GM18861 (cell line): ENCODE measurements at regions not wholly inside any gene's neighbourhood (a gene's known extent, or its start where the extent isn't known, plus 50 kb on each side); places are given as distances from the start of the nearest gene placed in this dataset.
"Not testable (repeated sequence)": the region's sequence is repeated elsewhere in the genome, so short reads cannot be mapped to it uniquely, and the experiment has no call there.

ENCODE experiments used
- ATAC-seq: cut with Tn5 transposase; IDR thresholded peaks from one replicate; pipeline ENCODE4 v1.9.1; 2021; ENCODE audit not compliant: unreplicated experiment

DNA sequence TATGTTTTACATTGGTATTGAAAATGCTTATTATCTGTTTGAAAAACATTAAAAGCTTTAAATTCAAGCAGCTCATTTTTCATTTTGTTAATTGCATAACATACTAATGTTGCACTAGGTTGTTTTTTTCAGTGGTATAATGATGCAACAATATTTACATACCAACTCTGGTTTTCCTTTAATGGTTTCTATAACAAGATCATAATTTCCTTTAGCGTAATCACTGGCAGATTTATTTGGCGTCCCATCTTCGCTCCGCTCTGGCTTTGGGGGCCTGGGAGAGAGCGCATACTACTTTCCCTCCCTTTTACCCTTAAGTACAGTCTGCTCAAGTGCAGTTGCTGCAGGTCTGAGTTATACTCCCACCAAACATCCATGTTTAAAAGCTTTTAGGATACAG, 574.1 kb downstream of the PRKD1 start:
- ATAC-seq = no peak

- no peak for ATAC-seq
Observed at GRCh38 chr14:29354486-29354885, 573.2 kb downstream of the PRKD1 start.

- ATAC-seq = no peak
Observed at GRCh38 chr14:29355331-29355730, 572.3 kb downstream of the PRKD1 start.

DNA sequence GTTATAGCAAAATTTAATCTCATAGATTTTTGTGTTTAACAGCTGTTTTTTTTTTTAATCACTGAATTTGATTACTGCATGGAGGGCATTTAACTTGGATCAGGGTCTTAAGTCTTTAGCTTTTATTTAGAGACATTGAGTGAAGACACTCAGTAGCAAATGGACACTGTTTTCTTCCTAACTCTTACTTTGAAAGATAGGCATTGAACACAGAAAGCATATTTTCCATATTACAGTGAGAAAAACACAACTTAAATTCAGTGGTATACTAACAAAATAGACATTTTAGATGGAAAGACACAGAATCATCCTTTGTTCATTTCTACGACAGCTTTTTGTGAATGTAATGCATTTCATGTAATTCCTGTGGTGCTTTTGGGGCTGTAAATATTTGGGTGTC, 571.8 kb downstream of the PRKD1 start:
- no peak for ATAC-seq

DNA sequence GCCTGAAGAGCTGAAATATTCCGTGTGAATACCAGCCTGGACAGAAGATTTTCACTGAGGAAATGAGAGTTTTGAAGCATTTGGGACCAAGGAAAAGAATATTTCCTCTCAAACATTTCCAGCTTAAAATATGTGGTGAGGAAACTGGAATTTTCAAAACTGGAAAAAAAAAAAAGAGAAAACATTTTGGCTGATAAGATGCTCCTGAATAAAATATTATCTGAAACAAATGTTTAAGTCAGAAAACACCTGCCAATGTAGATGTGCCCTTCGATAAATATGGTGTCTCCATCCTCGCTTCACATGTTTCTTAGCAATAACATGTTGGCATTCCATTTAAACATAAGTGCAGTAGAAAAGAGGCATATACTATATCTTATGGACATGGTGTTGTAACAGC, 567.0 kb downstream of the PRKD1 start:
- ATAC-seq = no peak

GRCh38 chr14:29370024-29370423, 557.6 kb downstream of the PRKD1 start:
- ATAC-seq = no peak

- ATAC-seq = no peak
Observed at GRCh38 chr14:29376237-29376636, 551.4 kb downstream of the PRKD1 start.

- no peak for ATAC-seq
Observed at GRCh38 chr14:29380826-29381225, 546.8 kb downstream of the PRKD1 start.

- no peak for ATAC-seq
Observed at GRCh38 chr14:29388571-29388970, 539.1 kb downstream of the PRKD1 start.

DNA sequence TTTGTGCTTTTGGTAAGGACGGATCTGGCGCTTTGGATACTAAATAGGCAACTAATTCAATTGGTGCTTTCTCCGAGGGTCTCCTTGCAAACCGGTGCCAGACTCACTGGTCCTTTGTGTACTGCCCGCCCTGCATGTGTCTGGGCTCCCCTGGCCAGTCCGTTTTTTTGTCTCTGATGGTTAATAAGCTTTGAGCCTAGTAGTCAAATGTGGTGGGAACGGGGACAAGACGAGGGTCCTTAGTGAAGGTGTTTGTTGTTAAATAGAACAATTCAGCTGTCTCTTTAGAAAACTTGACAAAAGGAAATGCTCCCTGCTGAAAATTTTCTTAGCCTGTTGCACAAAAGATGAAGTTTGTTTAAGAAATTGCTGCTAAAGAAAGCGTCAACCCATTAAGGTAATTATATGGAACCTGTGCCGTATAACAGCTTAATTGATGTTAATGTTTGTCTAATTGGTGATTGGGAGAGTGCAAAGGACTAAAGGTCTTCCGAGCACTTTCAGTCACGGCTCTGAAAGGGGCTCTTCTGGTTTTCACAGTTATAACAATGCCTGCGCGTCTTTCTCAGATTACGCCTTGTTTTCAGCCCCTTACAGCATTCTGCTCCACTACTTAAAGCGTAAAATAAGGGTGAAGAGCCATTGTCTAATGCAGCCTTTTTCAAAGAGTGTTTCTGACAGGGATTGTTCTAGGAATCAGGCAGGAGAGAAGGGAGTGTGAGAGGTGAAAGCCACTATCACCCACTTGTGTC, 537.4 kb downstream of the PRKD1 start:
- no peak for ATAC-seq

DNA sequence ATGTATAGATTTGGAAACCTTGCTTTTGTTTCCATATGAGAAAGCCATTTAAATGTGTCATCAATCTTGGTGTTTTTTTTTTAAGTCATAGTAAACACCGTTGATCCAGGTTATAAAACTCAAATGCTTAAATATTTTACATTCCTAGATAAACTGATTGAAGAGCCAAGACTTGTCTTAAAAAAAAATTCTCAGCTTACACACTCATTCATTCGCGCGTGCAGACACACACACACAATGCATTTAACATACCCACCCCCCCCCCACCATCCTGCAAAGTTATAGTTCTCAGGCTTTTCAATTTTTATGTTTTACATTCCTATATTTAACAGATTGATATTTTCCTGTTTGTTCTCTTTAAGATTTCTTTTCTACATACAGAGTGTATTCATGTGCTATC, 536.4 kb downstream of the PRKD1 start:
- no peak for ATAC-seq

DNA sequence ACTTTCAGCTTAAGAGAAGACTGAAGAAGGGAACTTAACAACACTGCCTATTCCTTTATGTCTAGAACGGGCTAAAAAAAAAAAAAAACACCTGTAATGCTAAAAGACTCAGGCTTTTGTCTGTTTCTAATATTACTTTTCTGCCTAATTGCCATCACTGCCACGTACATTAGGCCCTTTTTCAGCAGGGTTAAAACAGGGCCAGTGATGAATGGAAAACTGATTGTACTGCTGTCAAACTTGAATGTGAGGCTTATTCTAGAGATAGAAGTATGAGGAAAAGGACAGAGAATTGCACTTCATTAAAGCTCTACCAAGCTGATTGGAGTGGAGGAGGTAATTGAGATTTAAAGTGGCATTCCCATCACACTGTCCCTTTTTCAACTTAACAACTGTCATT, 535.8 kb downstream of the PRKD1 start:
- no peak for ATAC-seq

DNA sequence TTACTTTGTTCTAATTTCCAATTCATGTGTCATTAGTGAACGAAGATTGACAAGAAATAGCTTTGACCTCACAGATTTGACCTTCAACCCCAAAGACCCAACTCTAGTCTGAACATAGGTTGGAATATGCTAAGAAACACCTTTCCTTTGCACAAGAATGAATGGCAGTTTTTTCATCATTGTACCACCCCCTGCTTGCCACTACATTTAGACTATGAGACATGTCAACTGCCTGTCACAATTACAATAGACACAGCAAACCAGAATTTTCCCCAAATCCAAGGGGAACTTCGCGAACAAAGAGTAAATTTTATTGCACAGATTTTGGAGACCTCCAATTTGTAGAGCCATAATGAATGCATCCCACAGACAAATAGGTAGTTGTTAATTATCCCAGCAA, 535.4 kb downstream of the PRKD1 start:
- ATAC-seq = no peak

GRCh38 chr14:29403091-29403490, 524.6 kb downstream of the PRKD1 start:
- no peak for ATAC-seq

GRCh38 chr14:29410581-29410980, 517.1 kb downstream of the PRKD1 start:
- ATAC-seq = no peak

DNA sequence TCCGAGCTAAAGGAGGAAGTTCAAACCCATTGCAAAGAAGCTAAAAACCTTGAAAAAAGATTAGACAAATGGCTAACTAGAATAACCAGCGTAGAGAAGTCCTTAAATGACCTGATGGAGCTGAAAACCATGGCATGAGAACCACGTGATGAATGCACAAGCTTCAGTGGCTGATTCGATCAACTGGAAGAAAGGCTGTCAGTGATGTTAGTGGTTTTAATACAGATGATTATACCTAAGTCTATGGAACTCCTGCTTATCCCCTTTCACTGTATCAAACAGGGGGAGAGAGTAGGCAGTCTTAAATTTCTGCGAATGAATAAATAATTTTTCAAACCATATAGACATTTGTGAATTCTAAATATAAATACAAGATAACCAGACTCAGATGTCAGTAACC, 512.7 kb downstream of the PRKD1 start:
- not testable (repeated sequence) for ATAC-seq

GRCh38 chr14:29419736-29420135, 507.9 kb downstream of the PRKD1 start:
- ATAC-seq = no peak

GRCh38 chr14:29421156-29421728, 506.4 kb downstream of the PRKD1 start:
- no peak for ATAC-seq

DNA sequence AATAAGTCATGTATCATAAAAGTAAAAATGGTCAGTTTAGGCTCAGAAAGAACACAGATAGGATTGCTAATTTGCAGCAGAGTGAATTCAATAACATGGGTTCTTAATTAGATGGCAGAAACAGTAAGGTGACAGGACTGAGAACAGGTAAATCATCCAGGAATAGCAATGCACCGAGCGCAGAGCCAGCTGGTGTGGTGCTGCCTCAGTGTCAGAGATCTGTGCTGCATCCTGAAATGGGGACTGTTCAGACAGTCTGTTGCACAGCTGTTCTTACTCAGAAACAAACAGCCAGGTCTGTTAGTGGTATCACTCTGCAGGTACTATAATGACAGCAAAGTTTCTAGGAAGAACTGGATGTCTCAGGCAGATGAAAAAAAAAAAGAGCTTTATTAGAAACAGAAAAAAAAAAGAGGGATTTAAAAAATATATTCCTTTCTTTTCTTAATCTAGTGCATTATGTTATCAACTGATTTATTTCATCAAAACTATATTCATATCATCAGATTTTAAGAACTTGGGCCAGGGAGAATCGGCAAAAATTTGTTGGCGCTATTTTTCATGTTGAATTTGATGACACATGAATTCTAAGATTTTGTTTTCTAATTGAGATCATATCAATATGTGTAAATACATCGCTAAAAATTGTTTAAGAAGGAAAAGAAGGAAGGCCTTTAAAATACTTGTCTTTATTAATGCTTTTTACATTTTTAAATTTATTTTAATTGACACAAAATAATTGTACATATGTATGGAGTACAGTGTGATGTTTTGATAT, 501.8 kb downstream of the PRKD1 start:
- ATAC-seq = no peak

DNA sequence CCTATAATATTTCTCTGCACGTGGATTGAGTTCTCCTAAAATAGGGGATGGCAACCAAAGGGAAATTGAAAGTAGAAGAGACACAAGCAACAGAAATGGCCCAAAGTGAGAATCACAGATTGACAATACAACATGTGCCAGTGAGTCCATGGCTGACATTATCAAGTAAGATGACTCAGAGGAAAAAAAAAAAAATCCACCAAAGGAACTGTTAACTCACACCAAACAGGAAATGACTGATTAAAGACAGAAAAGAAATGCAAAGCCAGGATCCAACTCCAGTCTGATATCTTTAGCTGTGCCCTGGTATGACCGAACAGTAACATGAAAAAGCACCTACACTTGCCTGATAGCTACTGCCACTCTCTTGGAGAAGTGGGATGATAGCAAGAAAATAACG, 485.0 kb downstream of the PRKD1 start:
- ATAC-seq = no peak

DNA sequence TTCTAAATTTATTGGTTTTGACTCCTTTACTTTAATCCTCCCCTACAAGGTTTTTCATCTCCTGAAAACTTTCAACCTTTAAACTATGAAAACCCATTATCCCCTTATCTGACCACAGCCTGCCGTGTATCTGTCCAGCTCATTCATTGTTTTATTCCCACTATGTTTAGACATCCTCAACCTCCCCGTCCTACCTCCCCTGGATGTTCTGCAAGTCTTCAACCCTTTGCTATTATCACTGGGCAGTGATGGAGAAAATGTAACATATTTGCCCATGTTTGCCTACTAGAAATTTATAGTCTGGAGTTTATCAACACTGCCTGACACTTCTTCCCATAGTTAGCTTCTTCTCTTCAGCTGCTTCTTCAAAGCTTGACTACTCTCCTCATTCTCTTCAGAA, 483.4 kb downstream of the PRKD1 start:
- no peak for ATAC-seq

GRCh38 chr14:29444805-29445204, 482.8 kb downstream of the PRKD1 start:
- ATAC-seq = no peak
